ENCODE measurements at regions not wholly inside any gene's neighbourhood (a gene's known extent, or its start where the extent isn't known, plus 50 kb on each side); places are given as distances from the start of the nearest gene placed in this dataset.

DNA sequence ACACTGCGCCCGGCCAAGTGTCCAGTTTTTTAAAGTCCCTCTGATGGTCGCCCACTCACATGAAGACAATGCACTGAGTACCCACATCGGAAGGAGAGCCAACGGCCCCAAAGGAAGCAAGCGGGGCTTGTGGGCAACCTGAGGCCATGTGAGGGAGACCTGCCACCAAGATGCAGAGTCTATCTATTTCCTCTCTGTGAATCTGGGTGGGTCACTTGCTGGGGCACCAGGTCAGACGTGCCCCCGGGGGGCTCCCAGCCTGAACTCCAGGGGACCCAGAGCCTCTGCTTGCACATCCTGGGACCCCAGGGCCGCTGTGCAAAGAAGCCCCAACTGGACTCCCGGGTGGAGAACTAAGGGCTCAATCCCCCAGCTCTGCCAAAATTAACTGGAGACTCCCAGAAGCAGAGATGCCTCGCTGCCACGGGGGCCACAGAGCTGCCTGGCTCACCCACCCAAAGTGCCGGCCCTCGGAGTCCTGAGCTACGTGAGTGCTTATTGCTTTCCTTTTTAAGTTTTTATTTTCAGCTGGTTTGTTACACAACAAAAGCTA, 106.4 kb downstream of the BRD1 start:
- ATAC-seq, result no peak
- H3K9me3 ChIP-seq, result no peaks in the 10 kb centered on the region
- H3K27me3 ChIP-seq, result peaks cover 5 to 30% (median 16%) of the 10 kb centered on the region in 9 donors
- TF ChIP-seq POLR2A (IDR thresholded peaks at IDR 0.05), result no peak
- TF ChIP-seq, protein P1, sequence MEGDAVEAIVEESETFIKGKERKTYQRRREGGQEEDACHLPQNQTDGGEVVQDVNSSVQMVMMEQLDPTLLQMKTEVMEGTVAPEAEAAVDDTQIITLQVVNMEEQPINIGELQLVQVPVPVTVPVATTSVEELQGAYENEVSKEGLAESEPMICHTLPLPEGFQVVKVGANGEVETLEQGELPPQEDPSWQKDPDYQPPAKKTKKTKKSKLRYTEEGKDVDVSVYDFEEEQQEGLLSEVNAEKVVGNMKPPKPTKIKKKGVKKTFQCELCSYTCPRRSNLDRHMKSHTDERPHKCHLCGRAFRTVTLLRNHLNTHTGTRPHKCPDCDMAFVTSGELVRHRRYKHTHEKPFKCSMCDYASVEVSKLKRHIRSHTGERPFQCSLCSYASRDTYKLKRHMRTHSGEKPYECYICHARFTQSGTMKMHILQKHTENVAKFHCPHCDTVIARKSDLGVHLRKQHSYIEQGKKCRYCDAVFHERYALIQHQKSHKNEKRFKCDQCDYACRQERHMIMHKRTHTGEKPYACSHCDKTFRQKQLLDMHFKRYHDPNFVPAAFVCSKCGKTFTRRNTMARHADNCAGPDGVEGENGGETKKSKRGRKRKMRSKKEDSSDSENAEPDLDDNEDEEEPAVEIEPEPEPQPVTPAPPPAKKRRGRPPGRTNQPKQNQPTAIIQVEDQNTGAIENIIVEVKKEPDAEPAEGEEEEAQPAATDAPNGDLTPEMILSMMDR (IDR thresholded peaks at IDR 0.05), result no peak
- H3K27ac ChIP-seq, result no peak overlapping the region
- intact Hi-C loops (cut with DNase I), result loop anchor here in 3 of 10 donors (5.0 to 10.0 kb wide), 4 partner anchors 66 to 1146 kb away; no protein-coding TSS in a partner anchor
- H3K4me3 ChIP-seq, result no peak overlapping the region
- peaks cover 0 to 14% (median 4%) of the 10 kb centered on the region in 12 donors for H3K4me1 ChIP-seq
- 80 to 90% (median 88%) methylated on average over 15 of the region's 15 CpGs for WGBS, 4 donors
- no peak for DNase-seq
- no peaks in the 10 kb centered on the region for H3K36me3 ChIP-seq

DNA sequence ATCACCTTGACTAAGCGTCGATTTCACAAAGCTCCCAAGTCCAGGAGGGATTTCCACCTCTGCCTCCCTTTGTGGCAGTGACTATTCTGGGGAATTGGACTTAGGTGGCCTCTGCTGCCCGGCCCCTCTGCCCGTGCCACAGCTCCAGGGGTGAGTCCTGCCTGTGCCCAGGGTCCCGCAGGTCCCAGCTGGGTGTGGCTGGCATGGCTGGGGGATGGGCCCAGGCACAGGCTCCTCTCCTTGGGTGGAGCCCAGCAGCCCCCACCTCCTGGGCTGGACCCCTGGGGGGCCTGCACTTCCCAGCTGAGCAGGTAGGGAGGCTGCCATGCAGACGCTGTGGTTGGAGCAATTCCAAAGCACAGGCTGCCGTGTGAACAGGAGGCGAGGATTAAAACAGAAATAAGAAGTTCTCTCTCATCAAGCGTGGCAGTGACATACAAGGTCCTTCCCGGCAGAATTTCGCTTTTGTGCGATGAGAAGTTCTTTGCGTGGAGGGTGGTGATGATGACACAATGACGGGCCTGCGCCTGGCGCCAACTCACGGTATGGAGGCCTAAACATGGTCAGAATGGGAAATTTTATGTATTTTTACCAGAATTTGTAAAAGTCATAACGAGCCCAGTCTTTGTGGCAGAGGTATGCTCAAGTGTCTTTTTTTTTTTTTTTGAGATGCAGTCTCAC, 107.3 kb downstream of the BRD1 start:
- peaks cover 0 to 22% (median 14%) of the 10 kb centered on the region in 9 donors for H3K27me3 ChIP-seq
- intact Hi-C loops (cut with DNase I), result loop anchor here in 3 of 10 donors (5.0 to 10.0 kb wide), 4 partner anchors 66 to 1146 kb away; no protein-coding TSS in a partner anchor
- DNase-seq (no peak), ATAC-seq (no peak)
- no peaks in the 10 kb centered on the region for H3K36me3 ChIP-seq
- H3K4me3 ChIP-seq, result no peak overlapping the region
- no peaks in the 10 kb centered on the region for H3K9me3 ChIP-seq
- H3K4me1 ChIP-seq, result peaks cover 0 to 14% (median 4%) of the 10 kb centered on the region in 12 donors
- 80 to 81% (median 80%) methylated on average over 15 to 18 of the region's 18 CpGs for WGBS, 4 donors
- TF ChIP-seq, protein P1 (IDR thresholded peaks at IDR 0.05), result no peak
- no peak for TF ChIP-seq POLR2A (IDR thresholded peaks at IDR 0.05)
- H3K27ac ChIP-seq, result no peak overlapping the region

DNA sequence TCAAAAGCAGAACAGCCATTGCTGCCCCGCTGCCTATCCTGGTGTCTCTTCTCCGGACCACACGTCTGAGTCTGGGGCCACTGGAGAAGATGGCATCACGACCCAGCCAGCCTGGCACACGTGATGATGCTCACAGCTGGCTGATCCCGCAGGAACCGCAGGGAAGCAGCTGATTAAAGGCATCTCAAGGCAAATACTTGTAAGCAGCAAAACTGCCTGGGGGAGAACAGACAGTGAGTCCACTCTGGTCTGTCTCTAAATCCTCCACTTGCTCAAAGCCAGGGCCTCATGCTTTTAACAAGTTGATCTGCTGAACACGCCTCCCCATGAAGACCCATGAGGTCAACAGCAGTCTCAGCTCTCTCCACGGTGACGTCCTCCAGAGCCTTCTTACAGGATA, 108.6 kb downstream of the BRD1 start:
- H3K4me1 ChIP-seq, result peaks cover 0 to under 1% (median 0%) of the 10 kb centered on the region in 12 donors
- peaks cover 0 to 12% (median under 1%) of the 10 kb centered on the region in 9 donors for H3K27me3 ChIP-seq
- no peak overlapping the region for H3K27ac ChIP-seq
- TF ChIP-seq, protein P1 (IDR thresholded peaks at IDR 0.05), result no peak
- no peak for TF ChIP-seq POLR2A (IDR thresholded peaks at IDR 0.05)
- H3K4me3 ChIP-seq, result no peak overlapping the region
- 72 to 80% (median 76%) methylated on average over 7 to 10 of the region's 10 CpGs for WGBS, 4 donors
- DNase-seq, result no peak
- no peak for ATAC-seq
- no peaks in the 10 kb centered on the region for H3K36me3 ChIP-seq
- H3K9me3 ChIP-seq, result no peaks in the 10 kb centered on the region
- intact Hi-C loops (cut with DNase I), result no loop called here

DNA sequence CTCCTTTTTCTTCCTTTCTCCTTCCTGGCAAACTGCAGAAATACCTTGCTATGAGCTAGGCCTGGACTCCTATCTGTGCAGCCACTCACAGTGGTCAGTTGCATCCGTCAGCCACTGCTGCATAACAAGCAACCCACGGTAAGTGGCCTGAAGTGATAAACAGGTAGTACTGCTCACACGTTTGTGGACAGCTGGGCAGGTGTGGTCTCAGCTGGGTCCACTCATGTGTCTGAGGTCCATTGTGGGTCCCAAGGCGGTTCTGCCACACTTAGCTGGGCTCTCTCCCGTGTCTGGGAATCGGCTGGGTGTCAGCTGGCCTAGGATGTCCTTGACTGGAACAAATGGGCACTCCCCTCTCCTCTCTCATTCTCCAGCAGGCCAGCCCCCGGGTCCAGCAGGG, 109.3 kb downstream of the BRD1 start:
- H3K9me3 ChIP-seq, result no peaks in the 10 kb centered on the region
- intact Hi-C loops (cut with DNase I), result no loop called here
- H3K27ac ChIP-seq, result no peak overlapping the region
- TF ChIP-seq, protein P1 (IDR thresholded peaks at IDR 0.05), result no peak
- H3K4me3 ChIP-seq, result no peak overlapping the region
- WGBS, 4 donors, result 70 to 85% (median 81%) methylated on average over 7 of the region's 7 CpGs
- ATAC-seq (no peak), DNase-seq (no peak)
- H3K27me3 ChIP-seq, result peaks cover 0 to 15% (median 0%) of the 10 kb centered on the region in 9 donors
- no peaks in the 10 kb centered on the region for H3K36me3 ChIP-seq
- H3K4me1 ChIP-seq, result no peaks in the 10 kb centered on the region

All from heart left ventricle (tissue), 16 donors.